ENCODE measurements at regions not wholly inside any gene's neighbourhood (a gene's known extent, or its start where the extent isn't known, plus 50 kb on each side); places are given as distances from the start of the nearest gene placed in this dataset.

DNA sequence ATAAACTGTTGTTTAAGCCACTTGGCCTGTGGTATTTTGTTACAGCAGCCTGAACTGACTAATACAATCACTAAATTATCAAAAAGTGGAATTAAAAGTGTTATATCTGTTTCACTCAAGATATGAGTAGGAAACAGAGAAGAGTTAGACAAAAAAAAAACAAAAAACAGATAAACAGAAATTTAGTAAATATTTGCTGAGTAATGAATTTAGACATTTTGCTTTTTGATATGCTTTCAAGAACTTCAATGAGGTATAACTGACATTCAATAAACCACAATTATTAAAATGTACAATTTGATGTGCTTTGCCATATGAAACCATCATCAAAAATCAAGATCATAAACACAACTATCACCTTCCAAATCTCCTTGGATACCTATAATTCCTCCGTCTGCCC, 369.2 kb downstream of the PAX1 start:
- TF ChIP-seq, protein P1, sequence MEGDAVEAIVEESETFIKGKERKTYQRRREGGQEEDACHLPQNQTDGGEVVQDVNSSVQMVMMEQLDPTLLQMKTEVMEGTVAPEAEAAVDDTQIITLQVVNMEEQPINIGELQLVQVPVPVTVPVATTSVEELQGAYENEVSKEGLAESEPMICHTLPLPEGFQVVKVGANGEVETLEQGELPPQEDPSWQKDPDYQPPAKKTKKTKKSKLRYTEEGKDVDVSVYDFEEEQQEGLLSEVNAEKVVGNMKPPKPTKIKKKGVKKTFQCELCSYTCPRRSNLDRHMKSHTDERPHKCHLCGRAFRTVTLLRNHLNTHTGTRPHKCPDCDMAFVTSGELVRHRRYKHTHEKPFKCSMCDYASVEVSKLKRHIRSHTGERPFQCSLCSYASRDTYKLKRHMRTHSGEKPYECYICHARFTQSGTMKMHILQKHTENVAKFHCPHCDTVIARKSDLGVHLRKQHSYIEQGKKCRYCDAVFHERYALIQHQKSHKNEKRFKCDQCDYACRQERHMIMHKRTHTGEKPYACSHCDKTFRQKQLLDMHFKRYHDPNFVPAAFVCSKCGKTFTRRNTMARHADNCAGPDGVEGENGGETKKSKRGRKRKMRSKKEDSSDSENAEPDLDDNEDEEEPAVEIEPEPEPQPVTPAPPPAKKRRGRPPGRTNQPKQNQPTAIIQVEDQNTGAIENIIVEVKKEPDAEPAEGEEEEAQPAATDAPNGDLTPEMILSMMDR (IDR thresholded peaks at IDR 0.05) = no peak
- TF ChIP-seq POLR2A (IDR thresholded peaks at IDR 0.05) = no peak

Data from thyroid gland (tissue), 4 donors.